Stimulated activated CD4-positive, alpha-beta T cell treated with anti-CD3 and anti-CD28 coated beads, Interleukin-15, amount 100 ng/mL, for 48 hours (primary cell): ENCODE measurements at regions not wholly inside any gene's neighbourhood (a gene's known extent, or its start where the extent isn't known, plus 50 kb on each side); places are given as distances from the start of the nearest gene placed in this dataset.

Experiments
- DNase-seq, 2 donors: peaks; one replicate each; pipeline ENCODE4 v3.0.0-alpha.2; 2020; ENCODE audit warnings: low read depth in 2 of 2

DNA sequence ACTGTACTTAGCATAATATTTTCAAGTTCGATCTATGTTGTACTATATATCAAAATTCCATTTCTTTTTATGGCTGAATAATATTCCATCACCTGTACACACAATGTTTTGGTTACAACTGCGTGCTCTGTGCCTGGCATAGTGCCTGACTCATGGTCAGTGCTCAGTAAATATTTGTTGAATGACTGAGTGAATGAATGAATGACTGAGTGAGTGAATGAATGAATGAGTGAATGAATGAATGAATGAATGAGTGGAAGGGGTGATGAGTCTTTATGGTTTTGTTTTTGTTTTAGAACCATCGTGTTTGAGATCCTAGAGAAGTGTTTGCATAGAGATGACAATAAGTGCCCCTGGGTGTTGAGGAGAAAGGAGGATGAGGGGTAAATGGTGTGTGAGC is 155.3 kb downstream of the MRM1 start:
- DNase-seq = no peak

- no peak for DNase-seq
Observed at GRCh38 chr17:36760425-36760824, 159.0 kb downstream of the MRM1 start.

DNA sequence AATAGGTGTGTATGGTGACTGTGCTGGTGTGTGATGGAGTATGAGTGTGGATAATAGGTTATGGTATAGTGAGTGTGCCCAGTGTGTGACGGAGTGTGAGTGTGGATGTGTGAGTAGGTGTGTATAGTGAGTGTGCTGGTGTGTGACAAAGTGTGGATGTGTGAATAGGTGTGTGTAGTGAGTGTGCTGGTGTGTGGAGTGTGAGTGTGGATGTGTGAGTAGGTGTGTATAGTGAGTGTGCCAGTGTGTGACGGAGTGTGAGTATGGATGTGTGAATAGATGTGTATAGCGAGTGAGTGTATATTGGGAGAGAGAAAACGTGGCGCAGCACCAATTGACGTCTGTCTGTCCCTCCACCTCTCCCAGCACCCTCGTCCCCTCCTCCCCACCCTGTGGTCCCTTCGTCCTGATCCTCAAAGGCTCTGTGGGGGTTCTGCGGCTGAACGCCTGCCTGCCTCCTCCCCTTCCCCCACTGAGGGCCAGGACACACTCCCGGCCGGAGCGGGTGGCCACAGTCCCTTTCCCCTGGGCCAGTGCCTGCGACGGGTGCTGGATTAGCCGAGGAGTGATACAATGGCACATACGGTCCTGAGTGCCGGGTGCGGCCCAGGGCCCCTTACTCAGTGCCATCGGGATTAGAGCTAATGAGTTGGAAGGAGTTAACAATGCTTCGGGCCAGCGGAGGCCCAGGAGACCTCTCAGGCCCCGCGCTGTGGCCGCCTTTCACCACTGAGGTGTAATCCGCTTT is 160.0 kb downstream of the MRM1 start:
- DNase-seq = no peak

GRCh38 chr17:36765436-36766043 is 164.2 kb downstream of the MRM1 start:
- no peak for DNase-seq

DNA sequence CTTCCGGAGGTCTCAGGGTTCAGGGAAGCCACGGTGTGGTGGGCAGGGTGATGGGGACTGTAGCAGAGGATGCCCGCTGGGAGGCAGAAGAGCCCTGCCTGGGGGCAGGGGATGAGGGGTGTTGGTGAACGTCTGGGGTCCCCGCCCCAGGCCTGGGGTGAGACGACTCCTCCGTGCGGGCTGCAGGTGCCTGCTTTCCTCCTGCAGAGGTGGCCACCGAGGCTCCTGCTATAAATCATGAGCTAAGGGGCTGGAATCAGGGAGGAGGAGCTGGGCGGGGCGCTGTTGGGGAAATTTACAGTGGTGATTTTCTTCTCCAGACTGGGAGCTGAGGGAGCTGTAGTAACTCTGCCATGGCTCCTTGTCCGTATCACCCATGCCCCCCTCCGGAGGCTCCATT is 167.0 kb downstream of the MRM1 start:
- DNase-seq = no peak

DNA sequence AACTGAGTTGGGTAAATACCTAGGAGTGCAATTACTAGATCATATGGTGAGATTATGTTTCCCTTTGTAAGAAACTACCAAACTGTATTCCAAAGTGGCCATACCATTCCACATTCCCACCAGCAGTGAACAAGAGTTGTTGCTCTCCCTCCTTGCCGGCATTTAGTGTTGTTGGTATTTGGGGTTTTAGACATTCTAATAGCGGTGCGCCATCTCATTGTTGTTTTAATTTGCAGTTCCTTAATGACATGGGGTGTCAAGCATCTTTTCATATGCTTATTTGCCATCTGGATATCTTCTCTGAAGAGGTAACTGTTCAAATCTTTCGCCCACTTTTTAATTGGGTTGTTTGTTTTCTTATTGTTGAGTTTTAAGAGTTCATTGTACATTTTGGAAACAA is 164.2 kb upstream of the LHX1 start:
- no peak for DNase-seq

DNA sequence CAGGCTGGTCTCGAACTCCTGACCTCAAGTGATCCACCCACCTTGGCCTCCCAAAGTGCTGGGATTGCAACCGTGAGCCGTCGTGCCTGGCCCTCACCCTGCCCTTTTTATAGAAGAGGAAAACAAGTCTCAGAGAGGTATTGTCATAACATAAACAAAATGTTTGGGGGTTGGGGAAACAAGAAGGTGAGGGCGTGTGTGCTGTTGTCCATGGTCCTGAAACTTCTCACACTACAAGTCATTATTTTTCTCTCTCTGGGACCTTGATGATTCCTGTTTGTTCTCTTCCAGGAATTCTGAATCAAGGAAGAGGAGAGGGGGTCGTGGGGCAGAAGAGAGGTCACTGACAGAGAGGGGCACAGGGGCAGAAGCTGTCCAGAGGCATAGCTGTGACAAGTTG is 160.2 kb upstream of the LHX1 start:
- DNase-seq = no peak

DNA sequence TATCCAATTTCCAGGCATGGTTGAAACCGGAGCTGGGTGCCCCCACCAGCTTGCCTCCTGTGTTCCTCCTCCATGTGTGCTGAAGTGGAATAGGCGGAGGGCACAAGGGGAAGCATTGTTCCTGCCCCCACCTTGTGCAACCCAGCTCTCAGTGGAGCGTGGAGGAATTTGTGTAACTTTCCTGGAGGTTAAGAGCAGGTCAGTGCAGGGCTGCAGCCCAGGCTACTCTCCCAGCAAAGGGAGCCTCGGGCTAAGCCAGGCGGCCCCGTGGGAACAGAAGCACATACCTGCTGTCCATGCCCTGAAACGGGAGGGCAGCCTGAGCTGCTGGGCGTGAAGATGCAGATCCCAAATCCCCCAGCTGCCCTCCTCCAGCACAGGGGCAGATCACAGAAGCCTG is 158.8 kb upstream of the LHX1 start:
- DNase-seq = no peak

DNA sequence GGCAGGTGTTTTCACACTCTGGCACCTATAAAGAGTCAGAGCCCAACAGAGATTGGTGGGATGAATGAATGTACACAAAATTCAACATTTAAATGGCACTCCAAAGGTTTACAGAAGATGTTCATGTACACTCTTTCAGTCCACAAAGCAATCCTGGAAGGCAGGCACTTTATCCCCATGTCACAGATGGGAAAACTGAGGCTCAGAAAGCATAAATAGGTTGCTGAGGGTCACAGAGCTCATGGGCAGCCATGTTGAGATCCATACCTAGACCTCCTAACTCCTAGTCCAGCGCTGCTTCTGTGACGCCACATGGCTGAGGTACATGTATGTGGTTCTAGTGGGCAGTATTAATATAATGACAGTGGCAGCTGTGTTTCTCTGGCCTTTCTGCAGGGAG is 157.7 kb upstream of the LHX1 start:
- no peak for DNase-seq

DNA sequence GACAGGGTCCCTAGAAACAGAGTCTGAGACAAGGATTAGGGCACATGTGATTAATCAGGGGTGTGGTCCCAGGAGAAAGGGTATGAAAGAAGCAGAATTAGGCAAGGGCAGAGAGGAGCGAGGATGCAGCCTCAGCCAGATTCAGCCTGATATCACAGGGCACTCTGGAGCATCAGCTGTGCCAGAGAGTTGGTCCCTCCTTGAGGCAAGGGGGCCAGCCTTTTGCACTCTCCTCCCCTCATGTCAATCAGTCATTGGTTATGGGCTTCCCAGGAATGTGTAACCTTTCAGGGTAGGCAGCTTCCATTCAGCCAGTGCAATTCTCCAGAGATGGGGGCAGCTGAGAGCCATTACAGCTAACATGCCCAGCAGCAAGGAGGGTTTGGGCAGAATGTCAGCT is 152.6 kb upstream of the LHX1 start:
- DNase-seq = no peak

DNA sequence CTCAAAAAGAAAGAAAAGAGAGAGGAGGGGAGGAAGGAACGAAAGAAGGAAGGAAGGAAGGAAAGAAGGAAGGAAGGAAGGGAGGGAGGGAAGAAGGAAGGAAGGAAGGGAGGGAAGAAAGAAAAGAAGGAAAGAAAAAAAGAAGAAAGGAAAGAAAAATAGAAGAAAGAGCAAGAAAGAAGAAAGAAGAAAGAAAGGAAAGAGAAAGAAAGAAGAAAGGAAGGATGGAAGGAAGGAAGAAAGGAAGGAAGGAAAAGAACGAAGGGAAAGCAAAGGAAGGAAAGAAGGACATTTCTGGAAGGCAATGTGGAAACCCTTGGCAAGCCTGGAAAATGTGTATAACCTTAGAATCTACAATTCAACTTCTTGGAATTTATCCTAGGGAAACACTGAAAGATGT is 150.4 kb upstream of the LHX1 start:
- no peak for DNase-seq

DNA sequence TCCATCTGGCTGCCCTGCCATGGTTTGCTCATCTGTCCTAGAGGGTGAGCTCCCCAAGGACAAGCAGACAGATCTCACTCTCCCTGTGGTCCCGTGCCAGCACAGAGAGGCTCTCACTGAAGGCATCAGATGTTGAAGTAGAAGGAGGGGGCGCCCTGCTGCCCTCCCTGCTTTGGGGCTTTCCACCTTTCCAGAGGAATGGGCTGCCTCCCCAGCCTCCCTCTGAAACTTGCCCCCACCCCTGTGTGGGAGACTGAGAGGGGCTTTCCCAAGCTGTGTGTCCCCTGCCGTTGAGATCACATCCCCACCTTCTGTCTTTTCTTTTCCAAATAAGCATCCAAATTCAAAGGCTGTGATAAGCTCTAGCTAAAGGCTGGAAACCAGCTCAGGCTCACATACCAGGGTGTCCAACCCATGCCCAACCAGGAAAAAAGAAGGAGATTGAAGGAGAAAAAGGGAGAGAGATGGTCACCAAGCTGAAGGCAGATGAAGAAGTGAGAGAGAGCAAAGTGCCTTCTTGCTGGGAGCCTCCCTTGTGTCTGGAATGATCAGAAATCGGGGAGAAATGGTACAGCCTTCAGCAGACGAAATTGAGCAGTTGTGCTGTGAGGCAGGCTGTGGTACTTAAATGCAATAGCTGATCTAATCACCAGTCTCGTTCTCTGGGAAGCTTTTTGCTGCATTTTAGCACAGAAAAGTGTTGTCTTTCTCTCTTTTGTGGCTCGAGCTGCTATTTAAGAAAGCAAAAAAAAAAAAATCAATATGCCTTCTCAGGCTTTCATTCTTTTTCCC is 145.9 kb upstream of the LHX1 start:
- no peak for DNase-seq

GRCh38 chr17:36791942-36792475 is 145.3 kb upstream of the LHX1 start:
- no peak for DNase-seq

- DNase-seq = no peak
Observed at GRCh38 chr17:36792849-36793248, 144.4 kb upstream of the LHX1 start.

DNA sequence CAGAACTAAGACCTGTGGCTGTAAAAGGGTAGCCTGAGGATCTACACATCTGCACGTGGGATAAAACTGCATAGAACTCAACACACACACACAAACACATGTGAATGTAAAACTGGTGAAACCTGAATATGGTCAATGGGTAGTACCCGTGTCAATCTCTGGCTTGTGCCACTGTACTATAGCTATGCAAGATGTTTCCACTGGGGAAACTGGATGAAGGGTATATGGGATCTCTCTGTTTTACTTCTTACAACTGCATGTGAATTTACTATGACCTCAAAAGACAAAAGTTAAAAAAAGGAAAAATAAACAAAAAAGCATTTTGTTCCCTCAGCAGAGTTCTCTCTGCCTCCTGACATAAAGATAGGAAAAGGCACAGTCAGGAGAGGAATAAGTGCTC is 143.3 kb upstream of the LHX1 start:
- DNase-seq = no peak

GRCh38 chr17:36807496-36808179 is 129.6 kb upstream of the LHX1 start:
- DNase-seq = no peak

DNA sequence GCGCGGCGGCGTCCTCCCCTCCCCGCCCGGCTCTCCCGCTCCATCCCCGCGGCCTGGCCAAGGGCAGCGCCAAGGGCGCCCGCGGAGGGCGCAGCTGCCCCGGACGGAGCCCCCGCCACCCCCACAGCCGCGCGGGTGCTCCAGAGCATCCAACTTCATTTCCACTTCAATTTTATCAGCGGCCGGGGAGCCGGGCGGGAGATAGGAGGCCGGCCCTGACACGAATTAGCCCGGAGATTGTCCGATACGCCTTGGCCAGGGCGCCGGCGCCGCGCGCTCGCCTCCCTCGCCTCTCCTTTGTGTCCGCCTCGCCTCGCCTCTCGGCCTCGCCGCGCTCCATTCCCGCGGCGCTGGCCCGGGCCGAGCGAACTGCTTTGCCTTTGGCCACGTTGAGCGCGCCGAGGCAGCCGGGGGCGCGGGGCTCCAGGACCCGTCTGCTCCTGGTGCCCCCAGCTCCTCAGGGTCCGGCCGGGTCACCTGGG is 129.1 kb upstream of the LHX1 start:
- no peak for DNase-seq

DNA sequence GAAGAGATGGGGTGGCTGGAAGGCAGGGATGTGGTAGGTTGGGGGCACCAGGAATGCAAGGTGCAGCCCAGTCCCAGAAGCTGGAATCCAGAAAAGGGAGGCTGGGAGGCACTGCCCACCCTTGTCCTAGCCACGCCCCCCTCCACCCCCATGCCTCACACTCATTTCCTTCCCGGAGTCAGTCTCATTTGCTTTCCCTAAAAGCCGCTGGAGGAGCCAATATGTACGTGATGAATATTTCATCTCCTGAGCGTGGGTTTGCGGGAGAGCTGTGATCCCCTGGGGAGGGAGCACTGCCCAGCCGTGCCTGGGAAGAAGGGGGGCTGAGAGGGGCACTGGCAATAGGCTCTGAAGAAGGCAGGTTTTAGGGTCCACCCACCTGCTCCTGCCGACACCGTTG is 124.5 kb upstream of the LHX1 start:
- DNase-seq = no peak

DNA sequence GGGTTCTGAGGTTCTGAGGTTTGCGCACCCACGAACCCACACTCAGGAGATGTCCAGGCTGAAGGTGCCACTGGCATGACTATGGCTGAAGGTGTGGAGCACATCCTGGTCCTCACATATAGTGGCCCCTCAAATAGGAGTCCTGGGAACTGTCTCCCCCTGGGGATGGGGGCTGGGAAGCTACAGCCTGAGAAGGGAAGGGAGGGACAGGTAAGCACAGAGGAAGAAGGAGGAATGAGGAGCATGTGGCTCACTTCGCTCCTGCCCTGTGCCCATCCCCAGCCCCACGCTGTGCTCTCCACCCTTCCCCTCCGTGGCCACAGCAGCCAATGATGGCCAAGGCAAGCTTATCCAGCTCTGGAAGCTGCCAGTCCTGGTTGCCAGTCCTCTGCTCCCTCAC is 123.9 kb upstream of the LHX1 start:
- DNase-seq = no peak

GRCh38 chr17:36813957-36814563 is 123.2 kb upstream of the LHX1 start:
- DNase-seq = no peak

GRCh38 chr17:36814958-36815357 is 122.3 kb upstream of the LHX1 start:
- no peak for DNase-seq
